IMR-90 (cell line): ENCODE measurements at regions not wholly inside any gene's neighbourhood (a gene's known extent, or its start where the extent isn't known, plus 50 kb on each side); places are given as distances from the start of the nearest gene placed in this dataset.
A peak's percentile ranks its signal among the peaks of the same experiment; 100 is the strongest.

Experiments
- ATAC-seq: fragments of 200-7000 bp; cut with Tn5 transposase; 2 replicates; pipeline ENCODE4 v1.9.1; 2020; ENCODE audit warnings: low read depth, mild to moderate bottlenecking, moderate library complexity
- BruUV-seq: library from RNA; stranded (reverse); fragments of 400-500 nt; replicated peaks from 2 replicates; lab custom pipeline; 2021; lab: Mats Ljungman, UMichigan
- CTCF ChIA-PET: fragments of 300-600 bp; formaldehyde crosslinking; extraction: SDS; loops from one replicate; lab custom pipeline; 2021; ENCODE audit warnings: antibody characterized with exemption; lab: Yijun Ruan, JAX
- POLR2A ChIA-PET: fragments of 300-600 bp; sonication (Branson Sonifier 250); formaldehyde crosslinking; loops from one replicate; lab custom pipeline; 2022; ENCODE audit warnings: antibody characterized with exemption; ENCODE audit not compliant: unreplicated experiment; lab: Charles Lee
- DNase-seq: peaks from one replicate; pipeline ENCODE4 v3.0.0; 2013
- H2AFZ ChIP-seq: replicated peaks from 2 replicates; pipeline ENCODE3; 2013; ENCODE audit warnings: low read length, mild to moderate bottlenecking; ENCODE audit not compliant: poor library complexity
- H2AK5ac ChIP-seq: 2 replicates; pipeline ENCODE4 v1.6.1; 2013; ENCODE audit warnings: low read depth, low read length, inconsistent platforms
- H2AK9ac ChIP-seq: replicated peaks from 2 replicates; pipeline ENCODE3; 2013; ENCODE audit warnings: mild to moderate bottlenecking, low read depth, low read length, moderate library complexity; ENCODE audit not compliant: poor library complexity
- H2BK120ac ChIP-seq: 2 replicates; pipeline ENCODE4 v1.6.1; 2013; ENCODE audit warnings: low read depth, low read length, inconsistent platforms
- H2BK15ac ChIP-seq: 3 replicates; pipeline ENCODE4 v1.6.1; 2013; ENCODE audit warnings: low read depth, low read length, inconsistent platforms
- H2BK20ac ChIP-seq: 2 replicates; pipeline ENCODE4 v1.6.1; 2013; ENCODE audit warnings: low read depth, mild to moderate bottlenecking, inconsistent platforms, low read length, moderate library complexity
- H2BK5ac ChIP-seq: 2 replicates; pipeline ENCODE4 v1.6.1; 2013; ENCODE audit warnings: mild to moderate bottlenecking, low read depth, low read length, inconsistent platforms; ENCODE audit not compliant: poor library complexity, severe bottlenecking
- H3K14ac ChIP-seq: replicated peaks from 2 replicates; pipeline ENCODE4 v1.6.1; 2013; ENCODE audit warnings: low read depth, low read length, inconsistent platforms
- H3K18ac ChIP-seq: 2 replicates; pipeline ENCODE4 v1.6.1; 2013; ENCODE audit warnings: low read depth, low read length, control low read depth
- H3K23ac ChIP-seq: 2 replicates; pipeline ENCODE4 v1.6.1; 2013; ENCODE audit warnings: low read depth, low read length, inconsistent platforms
- H3K27ac ChIP-seq: 2 replicates; pipeline ENCODE4 v1.5.1; 2013; ENCODE audit warnings: mild to moderate bottlenecking, control low read depth, low read length; ENCODE audit not compliant: insufficient read depth
- H3K27me3 ChIP-seq: 2 replicates; pipeline ENCODE4 v1.6.1; 2013; ENCODE audit warnings: low read length; ENCODE audit not compliant: control insufficient read depth, insufficient read depth
- H3K36me3 ChIP-seq: 2 replicates; pipeline ENCODE4 v1.6.1; 2013; ENCODE audit warnings: low read length, mixed read lengths; ENCODE audit not compliant: control insufficient read depth, insufficient read depth
- H3K4ac ChIP-seq: 2 replicates; pipeline ENCODE4 v1.6.1; 2013; ENCODE audit warnings: low read depth, low read length, inconsistent platforms
- H3K4me1 ChIP-seq: 2 replicates; pipeline ENCODE4 v1.6.1; 2013; ENCODE audit warnings: low read length, mixed read lengths; ENCODE audit not compliant: control insufficient read depth, insufficient read depth
- H3K4me2 ChIP-seq: 2 replicates; pipeline ENCODE4 v1.6.1; 2013; ENCODE audit warnings: low read depth, mild to moderate bottlenecking, control low read depth, low read length, moderate library complexity
- H3K4me3 ChIP-seq: 2 replicates; pipeline ENCODE4 v1.5.1; 2013; ENCODE audit warnings: low read depth, mild to moderate bottlenecking, control low read depth, low read length, moderate library complexity; ENCODE audit not compliant: insufficient read depth
- H3K56ac ChIP-seq: 2 replicates; pipeline ENCODE4 v1.6.1; 2013; ENCODE audit warnings: low read length, inconsistent platforms; ENCODE audit not compliant: insufficient read depth; ENCODE audit errors: extremely low read depth
- H3K79me1 ChIP-seq, 2 experiments: 2 replicates each; pipeline ENCODE4 v1.6.1; 2013; ENCODE audit warnings: low read length in 2 of 2, inconsistent platforms in 1 of 2, low read depth in 1 of 2
- H3K9ac ChIP-seq: 2 replicates; pipeline ENCODE4 v1.6.1; 2013; ENCODE audit warnings: low read depth, low read length, control low read depth
- H3K9me1 ChIP-seq: 2 replicates; pipeline ENCODE4 v1.6.1; 2013; ENCODE audit warnings: low read length, inconsistent platforms; ENCODE audit not compliant: insufficient read depth
- H3K9me3 ChIP-seq: 2 replicates; pipeline ENCODE4 v1.6.1; 2013; ENCODE audit warnings: low read length; ENCODE audit not compliant: control insufficient read depth, insufficient read depth
- H4K20me1 ChIP-seq: 2 replicates; pipeline ENCODE4 v1.6.1; 2013; ENCODE audit warnings: low read length, inconsistent platforms; ENCODE audit not compliant: insufficient read depth
- H4K5ac ChIP-seq: 2 replicates; pipeline ENCODE4 v1.6.1; 2013; ENCODE audit warnings: mild to moderate bottlenecking, low read depth, low read length, control low read depth
- H4K8ac ChIP-seq, 2 experiments: 2 replicates each; pipeline ENCODE4 v1.6.1; 2013; ENCODE audit warnings: low read depth in 2 of 2, low read length in 2 of 2, control low read depth in 1 of 2, inconsistent platforms in 1 of 2
- H4K91ac ChIP-seq: 2 replicates; pipeline ENCODE4 v1.6.1; 2013; ENCODE audit warnings: low read depth, low read length, inconsistent platforms; ENCODE audit not compliant: insufficient read depth
- BHLHE40 ChIP-seq: fragments of 150-350 bp; IDR thresholded peaks from 2 replicates; pipeline ENCODE4 v1.6.1; 2016; ENCODE audit warnings: mild to moderate bottlenecking, low read depth, low read length
- MAZ ChIP-seq: IDR thresholded peaks from 2 replicates; pipeline ENCODE4 v1.6.1; 2012; ENCODE audit warnings: low read depth, mild to moderate bottlenecking, low read length, improper control_type of control experiment, moderate library complexity, borderline replicate concordance
- USF2 ChIP-seq: fragments of 150-350 bp; IDR thresholded peaks from 2 replicates; pipeline ENCODE4 v1.6.1; 2017; ENCODE audit warnings: mild to moderate bottlenecking, antibody characterized with exemption, low read length, low read depth
- WGBS, 2 experiments: methylation state at CpG; one replicate each; pipeline versions ENCODE4 v1.1.5 to v1.1.7; 2013; ENCODE audit warnings: missing lambda C conversion rate in 2 of 2; ENCODE audit not compliant: insufficient read length in 1 of 2; ENCODE audit errors: extremely low coverage in 2 of 2; 5-methylcytosine and 5-hydroxymethylcytosine counted together
- dilution Hi-C: fragments of 300-500 bp; cut with HindIII; formaldehyde crosslinking; loops from one replicate; pipeline ENCODE4 v1.14.3; 2018; ENCODE audit warnings: low sequenced_read_pairs; ENCODE audit not compliant: unreplicated experiment
- in situ Hi-C: fragments of 300-500 bp; cut with MboI; formaldehyde crosslinking; loops from 3 replicates; pipeline ENCODE4 v1.14.3; 2019; ENCODE audit warnings: low sequenced_read_pairs, inconsistent platforms, mixed read lengths
- intact Hi-C: fragments of 100-400 bp; cut with micrococcal nuclease; formaldehyde crosslinking; loops from 2 replicates; pipeline ENCODE4 v1.10.0; 2022

DNA sequence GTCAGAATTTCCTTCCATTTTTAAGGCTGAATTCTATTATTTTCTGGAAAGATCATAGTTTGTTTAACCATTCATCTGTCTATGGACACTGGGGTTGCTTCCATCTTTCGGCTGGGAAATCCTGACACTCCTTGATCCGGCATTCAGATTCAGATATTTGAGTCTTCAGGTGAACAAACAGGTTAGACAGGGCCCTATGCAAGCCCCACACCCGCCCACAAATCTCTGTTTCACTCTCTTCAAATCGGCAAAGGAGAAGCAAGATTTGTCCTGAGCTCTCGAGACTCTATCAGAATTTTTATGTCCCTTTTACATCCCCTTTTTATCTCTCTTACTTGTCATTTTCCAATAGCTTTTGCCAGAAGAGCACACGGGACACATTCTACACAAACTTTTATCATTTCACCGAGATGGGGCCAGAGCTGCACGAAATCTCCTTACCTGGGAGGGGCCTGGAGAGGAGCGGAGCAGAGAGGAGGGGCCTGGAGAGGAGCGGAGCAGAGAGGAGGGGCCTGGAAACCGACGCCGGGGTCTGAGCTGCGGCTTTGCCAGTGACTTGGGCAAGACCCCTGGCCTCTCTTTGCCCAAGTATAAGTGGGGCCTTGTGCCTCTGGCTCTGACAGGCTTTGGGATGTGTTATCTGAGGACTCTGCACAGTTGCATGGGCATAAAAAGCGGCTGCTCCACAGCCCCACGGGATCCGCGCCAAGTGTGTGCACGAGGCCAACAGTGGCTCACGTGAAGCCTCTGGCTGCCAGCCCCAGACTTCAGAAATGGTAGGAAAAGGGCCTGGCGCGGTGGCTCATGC is 54.3 kb upstream of the RBFOX3 start:
- H3K18ac ChIP-seq: no peak overlapping the region
- dilution Hi-C loops: no loop called here

More for the DNA sequence above, 54.3 kb upstream of the RBFOX3 start:
- Histone ChIP-seq H3K4ac (no peak overlapping the region), H3K23ac (no peak overlapping the region), H3K9ac (no peak overlapping the region), H2BK5ac (no peak overlapping the region), H3K4me3 (no peak overlapping the region), H4K8ac (no peak overlapping the region), H2BK120ac (no peak overlapping the region), H3K56ac (no peak overlapping the region), H3K9me3 (no peaks in the 10 kb centered on the region), H4K5ac (no peak overlapping the region), H3K27me3 (peaks cover 11% of the 10 kb centered on the region; the same call in 1 of the 2 replicates), H2BK20ac (no peak overlapping the region), H2AK5ac (no peak overlapping the region), H2AK9ac (no peak overlapping the region), H2BK15ac (no peak overlapping the region), H3K14ac (no peak overlapping the region), H3K4me1 (no peaks in the 10 kb centered on the region), H3K79me1 (no peaks in the 10 kb centered on the region), H3K4me2 (no peak overlapping the region; the same call in 1 of the 2 replicates), H4K20me1 (no peaks in the 10 kb centered on the region), H4K91ac (no peak overlapping the region), H3K36me3 (no peaks in the 10 kb centered on the region), H3K27ac (no peak overlapping the region), H2AFZ (no peak overlapping the region), H3K9me1 (no peaks in the 10 kb centered on the region)
- ChIA-PET CTCF (no interaction called here), POLR2A (no interaction called here)
- TF ChIP-seq MAZ (no peak), BHLHE40 (peak; percentile 63; the same call in 1 of the 2 replicates), USF2 (peak; percentile 32; the same call in 1 of the 2 replicates)
- intact Hi-C loops (no loop called here), in situ Hi-C loops (no loop called here)
- WGBS, 2 experiments: 4% methylated on average over 10 of the region's 22 CpGs; no CpG with 5 or more reads in 1 of the 2 experiments
- DNase-seq (no peak), ATAC-seq (peak; percentile 24; the same call in 1 of the 2 replicates)
- BruUV-seq: no TSS peak
